Esophagus squamous epithelium (tissue), 5 donors: ENCODE measurements at regions not wholly inside any gene's neighbourhood (a gene's known extent, or its start where the extent isn't known, plus 50 kb on each side); places are given as distances from the start of the nearest gene placed in this dataset.

ENCODE experiments used
- DNase-seq: peaks from one replicate; lab custom pipeline; 2025; lab: John Stamatoyannopoulos, UW
- H3K27ac ChIP-seq, 4 donors: fragments of 200-600 bp; sonication (generic); one replicate each; pipeline ENCODE4 v1.5.1; 2016 to 2019; ENCODE audit warnings: mild to moderate bottlenecking in 1 of 4
- H3K27me3 ChIP-seq, 4 donors: fragments of 200-600 bp; sonication (generic); 1 replicate in 3 of 4; 2 replicates in 1 of 4; pipeline versions ENCODE4 v1.5.1 to v1.6.0; 2017 to 2021; ENCODE audit warnings: antibody characterized with exemption in 1 of 4
- H3K36me3 ChIP-seq, 3 donors: fragments of 200-600 bp; sonication (generic); one replicate each; pipeline ENCODE4 v1.5.1; 2016 to 2019
- H3K4me1 ChIP-seq, 3 donors: fragments of 200-600 bp; sonication (generic); one replicate each; pipeline ENCODE4 v1.5.1; 2017 to 2019
- H3K4me3 ChIP-seq, 4 donors: fragments of 200-600 bp; sonication (generic); 1 replicate in 3 of 4; 2 replicates in 1 of 4; pipeline ENCODE4 v1.5.1; 2016 to 2019; ENCODE audit warnings: mild to moderate bottlenecking in 2 of 4, moderate library complexity in 1 of 4
- H3K9me3 ChIP-seq, 3 donors: fragments of 200-600 bp; sonication (generic); one replicate each; pipeline ENCODE4 v1.5.1; 2016 to 2019
- CTCF ChIP-seq, 6 experiments: fragments of 450-650 bp in 4 of 6; fragments of 200-600 bp in 2 of 6; sonication (generic) in 2 of 6; IDR thresholded peaks; one replicate each; pipeline ENCODE4 v1.5.1; 2016 to 2019; ENCODE audit warnings: antibody characterized with exemption in 6 of 6, mild to moderate bottlenecking in 4 of 6, moderate library complexity in 4 of 6
- POLR2A ChIP-seq, 4 donors: fragments of 450-650 bp; IDR thresholded peaks; one replicate each; pipeline ENCODE4 v1.6.1; 2017; ENCODE audit warnings: antibody characterized with exemption in 4 of 4, mild to moderate bottlenecking in 4 of 4, moderate library complexity in 3 of 4
- WGBS, 2 donors: methylation state at CpG; one replicate each; pipeline ENCODE4 v1.1.5; 2018; 5-methylcytosine and 5-hydroxymethylcytosine counted together
- intact Hi-C: fragments of 100-400 bp; cut with DNase I; formaldehyde crosslinking; loops from one replicate; pipeline ENCODE4 v1.15.0; 2022
- donor health status: DM: yes; HTN: yes; CAD: no.

DNA sequence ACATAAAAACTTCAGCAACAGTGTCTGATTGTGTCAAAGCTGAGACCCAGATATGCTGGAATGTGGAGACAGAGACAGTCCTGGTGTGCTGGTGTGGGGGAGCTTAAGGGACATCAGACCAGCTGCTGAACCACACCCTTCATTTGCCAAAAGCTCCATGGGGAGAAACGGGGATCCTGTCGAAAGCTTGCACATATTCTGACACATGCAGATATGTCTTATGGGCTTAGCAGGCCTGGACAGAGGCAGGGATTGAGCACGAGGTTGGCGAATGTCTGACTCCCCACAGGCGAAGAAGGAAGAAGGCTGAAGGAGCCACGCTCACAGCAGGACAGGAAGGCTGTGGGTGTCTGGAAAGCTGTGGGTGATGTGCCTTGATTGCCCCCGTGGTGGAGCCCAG lies 72.1 kb upstream of the ACSL1 start:
- peaks cover 0 to 23% (median 0%) of the 10 kb centered on the region in 4 donors for H3K27me3 ChIP-seq
- H3K27ac ChIP-seq, result no peak overlapping the region
- H3K9me3 ChIP-seq, result no peaks in the 10 kb centered on the region
- H3K36me3 ChIP-seq, result no peaks in the 10 kb centered on the region
- TF ChIP-seq POLR2A (IDR thresholded peaks at IDR 0.05), result no peak
- no peak for TF ChIP-seq CTCF (IDR thresholded peaks at IDR 0.05)
- no peak for DNase-seq
- H3K4me1 ChIP-seq, result peaks cover 4 to 23% (median 9%) of the 10 kb centered on the region in 3 donors
- 49 to 56% methylated on average over 6 to 7 of the region's 7 CpGs for WGBS, 2 donors
- intact Hi-C loops, result no loop called here
- H3K4me3 ChIP-seq, result no peak overlapping the region

DNA sequence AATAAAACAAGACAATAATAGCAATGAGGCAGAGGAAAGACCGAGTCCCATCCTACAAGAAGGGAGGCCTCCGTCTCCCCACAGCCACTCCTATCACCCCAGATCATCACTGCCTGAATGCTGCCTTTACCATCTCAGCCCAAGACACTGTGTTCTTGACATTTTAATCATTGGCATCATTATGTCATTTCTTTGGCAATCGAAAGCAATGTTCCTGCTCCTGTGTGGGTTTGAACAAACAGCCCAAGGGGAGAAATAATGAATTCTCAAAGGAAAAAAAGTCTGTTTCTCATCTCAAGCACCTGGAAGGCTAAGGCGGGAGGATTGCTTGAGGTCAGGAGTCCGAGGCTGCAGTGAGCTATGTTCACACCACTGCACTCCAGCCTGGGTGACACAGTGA lies 73.0 kb upstream of the ACSL1 start:
- no peak for TF ChIP-seq CTCF (IDR thresholded peaks at IDR 0.05)
- TF ChIP-seq POLR2A (IDR thresholded peaks at IDR 0.05), result no peak
- no peak for DNase-seq
- no peaks in the 10 kb centered on the region for H3K9me3 ChIP-seq
- H3K27ac ChIP-seq, result no peak overlapping the region
- H3K27me3 ChIP-seq, result peaks cover 0 to 23% (median 0%) of the 10 kb centered on the region in 4 donors
- H3K4me1 ChIP-seq, result peaks cover 4 to 23% (median 9%) of the 10 kb centered on the region in 3 donors
- intact Hi-C loops, result no loop called here
- WGBS, 2 donors, result 44 to 69% methylated on average over 4 to 5 of the region's 5 CpGs
- H3K4me3 ChIP-seq, result no peak overlapping the region
- no peaks in the 10 kb centered on the region for H3K36me3 ChIP-seq

DNA sequence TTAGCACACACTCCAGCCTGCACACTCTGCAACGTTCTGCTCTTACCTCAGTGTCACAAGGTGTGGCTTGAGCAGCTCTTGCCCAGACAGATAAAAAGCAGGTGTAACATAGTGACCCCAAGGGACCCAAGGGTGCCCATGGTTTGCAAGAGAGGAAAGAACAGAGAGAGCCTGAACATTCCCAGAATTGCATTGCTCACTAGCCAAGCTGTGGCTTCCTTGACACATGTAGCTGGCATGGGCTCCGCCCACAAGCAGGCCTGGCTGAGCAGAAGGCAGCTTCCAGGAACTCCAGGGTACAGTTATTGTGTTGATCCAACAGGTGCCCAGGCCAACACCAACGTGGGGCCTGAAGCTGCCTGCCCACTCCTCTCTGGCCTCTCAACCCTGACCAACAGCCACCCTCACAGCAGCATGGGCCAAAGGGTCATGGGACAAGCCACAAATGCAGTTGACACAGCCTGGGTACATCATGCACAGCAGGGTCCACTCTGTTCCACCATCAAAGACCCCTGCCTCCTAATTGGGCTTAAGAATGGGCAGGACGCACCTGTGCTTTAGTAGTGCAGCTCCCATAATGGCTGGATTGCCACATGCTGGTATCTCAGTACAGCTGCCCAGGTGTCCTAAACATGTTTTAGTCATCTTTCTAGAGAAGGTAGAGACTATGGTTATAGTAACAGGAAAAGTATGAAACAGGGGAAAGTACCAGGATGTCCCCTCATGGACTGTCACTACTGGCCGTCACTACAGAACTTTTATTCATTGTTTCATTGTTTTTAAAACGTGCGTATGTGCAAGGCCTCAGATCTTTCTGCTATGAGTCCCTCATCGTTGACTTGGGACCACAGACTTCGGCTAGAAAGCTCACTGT lies 73.7 kb upstream of the ACSL1 start:
- DNase-seq, result no peak
- Histone ChIP-seq H3K27ac (no peak overlapping the region), H3K4me3 (no peak overlapping the region), H3K9me3 (no peaks in the 10 kb centered on the region), H3K4me1 (peaks cover 4 to 23% (median 9%) of the 10 kb centered on the region in 3 donors), H3K36me3 (no peaks in the 10 kb centered on the region), H3K27me3 (peaks cover 0 to 18% (median 0%) of the 10 kb centered on the region in 4 donors)
- WGBS, 2 donors, result 72 to 84% methylated on average over 7 to 8 of the region's 9 CpGs
- intact Hi-C loops, result no loop called here
- TF ChIP-seq CTCF (IDR thresholded peaks at IDR 0.05), result no peak
- no peak for TF ChIP-seq POLR2A (IDR thresholded peaks at IDR 0.05)

DNA sequence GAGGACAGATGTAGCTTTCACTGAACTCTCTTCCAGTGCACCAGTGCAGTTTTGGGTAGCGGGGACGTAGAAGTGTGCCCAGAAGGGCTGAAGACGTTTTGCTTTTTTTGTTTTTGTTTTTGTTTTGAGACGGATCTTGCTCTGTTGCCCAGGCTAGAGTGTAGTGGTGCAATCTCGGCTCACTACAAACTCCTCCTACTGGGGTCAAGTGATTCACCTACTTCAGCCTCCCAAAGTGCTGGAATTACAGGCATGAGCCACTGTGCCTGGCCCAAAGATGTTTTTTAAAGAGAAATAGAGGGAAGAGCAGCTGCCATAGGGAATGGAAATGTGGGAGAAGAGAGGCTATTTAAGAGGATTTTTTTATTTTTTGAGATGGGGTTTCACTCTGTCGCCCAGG lies 74.4 kb upstream of the ACSL1 start:
- WGBS, 2 donors, result 86 to 91% methylated on average over 6 of the region's 6 CpGs
- intact Hi-C loops, result no loop called here

More for the DNA sequence above, 74.4 kb upstream of the ACSL1 start:
- H3K36me3 ChIP-seq, result no peaks in the 10 kb centered on the region
- peaks cover 0 to 18% (median 0%) of the 10 kb centered on the region in 4 donors for H3K27me3 ChIP-seq
- TF ChIP-seq CTCF (IDR thresholded peaks at IDR 0.05) (no peak), POLR2A (IDR thresholded peaks at IDR 0.05) (no peak)
- H3K4me1 ChIP-seq, result peaks cover 4 to 23% (median 9%) of the 10 kb centered on the region in 3 donors
- H3K27ac ChIP-seq, result no peak overlapping the region
- DNase-seq, result no peak
- H3K4me3 ChIP-seq, result no peak overlapping the region
- no peaks in the 10 kb centered on the region for H3K9me3 ChIP-seq
